Dendritic cell treated with granulocyte-macrophage colony-stimulating factor and Interleukin-4, amounts not matched to agents 40 ng/mL and 50 ng/mL, for 4 days (primary cell): ENCODE measurements at regions not wholly inside any gene's neighbourhood (a gene's known extent, or its start where the extent isn't known, plus 50 kb on each side); places are given as distances from the start of the nearest gene placed in this dataset.

Source experiments
- H3K27ac Mint-ChIP-seq: one replicate; pipeline ENCODE4 v1.8.0; 2022; ENCODE audit warnings: mild to moderate bottlenecking, mixed read lengths
- H3K27me3 Mint-ChIP-seq: one replicate; pipeline ENCODE4 v1.8.0; 2022; ENCODE audit warnings: mild to moderate bottlenecking, mixed read lengths
- H3K36me3 Mint-ChIP-seq: one replicate; pipeline ENCODE4 v1.8.0; 2022; ENCODE audit warnings: low read depth, mixed read lengths
- H3K4me1 Mint-ChIP-seq: one replicate; pipeline ENCODE4 v1.8.0; 2022; ENCODE audit warnings: low read depth, mixed read lengths
- H3K4me3 Mint-ChIP-seq: one replicate; pipeline ENCODE4 v1.8.0; 2022; ENCODE audit warnings: mild to moderate bottlenecking, moderate library complexity, mixed read lengths
- H3K9me3 Mint-ChIP-seq: one replicate; pipeline ENCODE4 v1.8.0; 2022; ENCODE audit warnings: mixed read lengths
- intact Hi-C: fragments of 100-400 bp; cut with micrococcal nuclease; formaldehyde crosslinking; loops from one replicate; pipeline ENCODE4 v1.15.0; 2022

GRCh38 chr17:36728030-36728991 is 126.9 kb downstream of the MRM1 start:
- Mint-ChIP-seq H3K36me3 (no peaks in the 10 kb centered on the region), H3K4me1 (no peaks in the 10 kb centered on the region), H3K27ac (no peak overlapping the region), H3K27me3 (peaks cover 56% of the 10 kb centered on the region), H3K4me3 (no peak overlapping the region), H3K9me3 (no peaks in the 10 kb centered on the region)
- intact Hi-C loops = no loop called here

- no peak overlapping the region for H3K4me3 Mint-ChIP-seq
- H3K4me1 Mint-ChIP-seq = no peaks in the 10 kb centered on the region
- H3K27ac Mint-ChIP-seq = no peak overlapping the region
- intact Hi-C loops = no loop called here
- no peaks in the 10 kb centered on the region for H3K36me3 Mint-ChIP-seq
- H3K27me3 Mint-ChIP-seq = peaks cover 49% of the 10 kb centered on the region
- H3K9me3 Mint-ChIP-seq = no peaks in the 10 kb centered on the region
Measured at GRCh38 chr17:36730095-36730808, 128.9 kb downstream of the MRM1 start.

DNA sequence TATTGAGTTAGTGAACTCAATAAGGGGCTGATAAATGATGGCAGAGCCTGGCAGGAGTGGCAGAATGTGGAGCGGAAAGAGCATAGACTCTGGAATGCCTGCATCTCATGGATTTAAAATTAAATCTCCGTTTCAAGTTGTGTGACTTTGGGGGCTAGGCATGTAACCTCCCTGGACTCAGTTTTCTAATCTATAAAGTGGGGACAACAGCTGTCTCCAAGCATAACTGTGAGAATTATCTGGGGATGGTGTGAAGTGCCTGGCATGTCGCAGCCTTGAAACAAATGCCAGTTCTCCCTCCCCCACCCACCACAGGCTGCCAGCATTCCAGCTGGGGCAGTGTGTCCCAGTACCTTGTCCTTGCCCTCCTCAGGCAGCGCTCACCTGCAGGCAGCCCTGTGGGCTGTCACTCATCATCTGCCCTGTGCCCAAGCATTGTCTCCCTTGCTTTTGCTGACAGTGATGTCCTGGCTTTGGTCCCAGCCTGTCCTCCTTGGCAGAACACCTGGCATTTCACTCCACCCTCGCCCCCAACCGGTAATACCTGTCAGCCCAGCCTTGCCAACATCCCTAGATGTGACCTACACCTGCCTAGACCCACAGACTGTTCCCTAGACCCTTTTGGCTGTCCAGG is 129.6 kb downstream of the MRM1 start:
- Mint-ChIP-seq H3K36me3 (no peaks in the 10 kb centered on the region), H3K9me3 (no peaks in the 10 kb centered on the region), H3K27ac (no peak overlapping the region), H3K4me1 (no peaks in the 10 kb centered on the region), H3K4me3 (no peak overlapping the region), H3K27me3 (peaks cover 46% of the 10 kb centered on the region)
- intact Hi-C loops = no loop called here

- no peaks in the 10 kb centered on the region for H3K9me3 Mint-ChIP-seq
- no peaks in the 10 kb centered on the region for H3K36me3 Mint-ChIP-seq
- no peak overlapping the region for H3K27ac Mint-ChIP-seq
- H3K27me3 Mint-ChIP-seq = peaks cover 45% of the 10 kb centered on the region
- intact Hi-C loops = no loop called here
- H3K4me3 Mint-ChIP-seq = no peak overlapping the region
- H3K4me1 Mint-ChIP-seq = no peaks in the 10 kb centered on the region
Measured at GRCh38 chr17:36731811-36732210, 130.4 kb downstream of the MRM1 start.

DNA sequence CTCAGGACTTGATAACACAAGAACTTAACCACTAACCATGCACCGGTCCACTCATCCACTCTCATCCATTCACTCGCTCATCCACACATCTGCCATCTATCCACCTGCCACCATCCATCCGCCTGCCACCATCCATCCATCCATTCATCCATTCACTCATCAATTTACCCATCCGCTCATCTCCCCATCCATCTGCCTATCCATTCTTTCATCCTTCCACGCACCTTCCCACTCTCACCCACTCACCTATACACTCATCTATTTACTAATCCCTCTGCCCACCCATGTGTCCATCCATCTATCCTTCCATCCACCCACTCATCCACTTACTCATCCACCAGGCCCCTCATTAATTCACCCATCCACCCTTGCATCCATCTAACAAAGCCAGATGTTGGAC is 131.0 kb downstream of the MRM1 start:
- Mint-ChIP-seq H3K27me3 (peaks cover 41% of the 10 kb centered on the region), H3K27ac (no peak overlapping the region), H3K4me1 (no peaks in the 10 kb centered on the region), H3K9me3 (no peaks in the 10 kb centered on the region), H3K36me3 (no peaks in the 10 kb centered on the region), H3K4me3 (no peak overlapping the region)
- intact Hi-C loops = no loop called here

- Mint-ChIP-seq H3K4me3 (no peak overlapping the region), H3K9me3 (no peaks in the 10 kb centered on the region), H3K27ac (no peak overlapping the region), H3K4me1 (no peaks in the 10 kb centered on the region), H3K36me3 (no peaks in the 10 kb centered on the region), H3K27me3 (peaks cover 6% of the 10 kb centered on the region)
- intact Hi-C loops = no loop called here
Measured at GRCh38 chr17:36736201-36737156, 135.1 kb downstream of the MRM1 start.

DNA sequence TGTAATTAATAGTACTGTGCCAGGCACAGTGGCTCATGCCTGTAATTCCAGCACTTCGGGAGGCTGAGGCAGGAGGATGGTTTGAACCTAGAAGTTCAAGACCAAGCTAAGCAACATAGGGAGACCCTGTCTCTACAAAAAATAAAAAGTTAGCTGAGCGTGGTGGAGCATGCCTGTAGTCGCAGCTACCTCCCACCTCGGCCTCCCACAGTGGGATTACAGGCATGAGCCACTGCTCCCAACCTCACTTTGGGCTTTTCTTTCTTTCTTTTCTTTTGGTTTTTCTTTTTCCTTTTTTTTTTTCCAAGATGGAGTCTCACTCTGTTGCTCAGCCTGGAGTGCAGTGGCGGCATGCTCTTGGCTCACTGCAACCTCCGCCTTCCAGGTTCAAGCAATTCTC is 137.8 kb downstream of the MRM1 start:
- H3K9me3 Mint-ChIP-seq = no peaks in the 10 kb centered on the region
- H3K27me3 Mint-ChIP-seq = peaks cover 4% of the 10 kb centered on the region
- intact Hi-C loops = no loop called here
- H3K4me1 Mint-ChIP-seq = no peaks in the 10 kb centered on the region
- H3K4me3 Mint-ChIP-seq = no peak overlapping the region
- H3K36me3 Mint-ChIP-seq = no peaks in the 10 kb centered on the region
- no peak overlapping the region for H3K27ac Mint-ChIP-seq

GRCh38 chr17:36740157-36740556 is 138.8 kb downstream of the MRM1 start:
- H3K4me1 Mint-ChIP-seq = no peaks in the 10 kb centered on the region
- H3K36me3 Mint-ChIP-seq = no peaks in the 10 kb centered on the region
- H3K4me3 Mint-ChIP-seq = no peak overlapping the region
- H3K27me3 Mint-ChIP-seq = peaks cover 5% of the 10 kb centered on the region
- no peaks in the 10 kb centered on the region for H3K9me3 Mint-ChIP-seq
- H3K27ac Mint-ChIP-seq = no peak overlapping the region
- intact Hi-C loops = no loop called here

GRCh38 chr17:36741019-36741902 is 139.9 kb downstream of the MRM1 start:
- Mint-ChIP-seq H3K27me3 (peaks cover 3% of the 10 kb centered on the region), H3K9me3 (no peaks in the 10 kb centered on the region), H3K27ac (no peak overlapping the region), H3K4me1 (no peaks in the 10 kb centered on the region), H3K4me3 (no peak overlapping the region), H3K36me3 (no peaks in the 10 kb centered on the region)
- intact Hi-C loops = no loop called here

GRCh38 chr17:36742267-36743000 is 141.1 kb downstream of the MRM1 start:
- H3K27ac Mint-ChIP-seq = no peak overlapping the region
- H3K9me3 Mint-ChIP-seq = no peaks in the 10 kb centered on the region
- no peaks in the 10 kb centered on the region for H3K36me3 Mint-ChIP-seq
- no peaks in the 10 kb centered on the region for H3K4me1 Mint-ChIP-seq
- intact Hi-C loops = no loop called here
- H3K27me3 Mint-ChIP-seq = peaks cover 2% of the 10 kb centered on the region
- H3K4me3 Mint-ChIP-seq = no peak overlapping the region

DNA sequence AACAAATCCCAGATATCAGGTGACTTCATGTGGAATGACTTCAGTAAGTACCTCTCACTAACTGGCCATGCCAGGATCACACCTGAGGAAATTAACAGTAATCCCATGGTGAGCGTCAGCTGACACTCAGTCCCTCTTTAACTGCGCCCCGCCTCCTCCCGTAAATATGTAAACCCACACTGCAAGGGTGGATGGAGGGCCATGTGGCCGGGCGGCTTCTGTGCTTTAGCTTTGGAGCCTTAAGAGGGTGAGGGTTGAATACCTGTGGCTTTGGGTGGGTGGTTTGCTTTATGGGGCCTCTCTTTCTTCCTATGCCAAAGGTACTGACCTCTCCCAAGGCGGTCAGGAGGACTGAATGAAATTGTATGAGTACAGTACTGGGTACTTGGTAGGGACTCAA is 141.7 kb downstream of the MRM1 start:
- intact Hi-C loops = no loop called here
- H3K4me3 Mint-ChIP-seq = no peak overlapping the region
- no peaks in the 10 kb centered on the region for H3K36me3 Mint-ChIP-seq
- peaks cover 2% of the 10 kb centered on the region for H3K27me3 Mint-ChIP-seq
- H3K27ac Mint-ChIP-seq = no peak overlapping the region
- H3K9me3 Mint-ChIP-seq = no peaks in the 10 kb centered on the region
- H3K4me1 Mint-ChIP-seq = no peaks in the 10 kb centered on the region

GRCh38 chr17:36746381-36747053 is 145.1 kb downstream of the MRM1 start:
- intact Hi-C loops = no loop called here
- no peak overlapping the region for H3K4me3 Mint-ChIP-seq
- no peaks in the 10 kb centered on the region for H3K4me1 Mint-ChIP-seq
- peaks cover 2% of the 10 kb centered on the region for H3K27me3 Mint-ChIP-seq
- no peak overlapping the region for H3K27ac Mint-ChIP-seq
- H3K9me3 Mint-ChIP-seq = no peaks in the 10 kb centered on the region
- no peaks in the 10 kb centered on the region for H3K36me3 Mint-ChIP-seq
